ENCODE measurements at regions not wholly inside any gene's neighbourhood (a gene's known extent, or its start where the extent isn't known, plus 50 kb on each side); places are given as distances from the start of the nearest gene placed in this dataset.

DNA sequence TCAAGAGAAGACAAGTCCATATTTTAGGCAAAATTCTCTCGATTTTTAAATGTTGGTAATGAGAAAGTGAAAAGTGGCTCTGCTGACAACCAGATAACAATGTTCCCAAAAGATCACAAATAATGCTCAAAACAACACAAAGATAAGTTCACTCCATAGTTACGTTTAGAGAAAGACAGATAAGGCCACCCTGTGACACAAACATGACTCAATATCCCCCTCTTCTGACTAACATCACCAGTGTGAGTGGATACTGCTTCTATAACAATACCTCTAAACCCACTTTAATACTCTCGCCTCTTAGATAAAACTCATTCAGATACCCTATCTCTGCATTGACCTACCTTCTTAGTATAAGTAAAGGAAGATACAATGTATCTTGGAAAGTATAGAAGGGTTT, 51.2 kb upstream of the RGS7 start:
- FAIRE-seq: no peak
- Histone ChIP-seq H3K27ac (ENCODE audit: extremely low read length, insufficient read depth, low read length) (no peak overlapping the region), H3K4me2 (ENCODE audit: low read depth, low read length) (no peak overlapping the region), H3K9ac (ENCODE audit: insufficient read depth, low read depth, low read length) (no peak overlapping the region), H3K36me3 (replicated peaks in 1 of 2; ENCODE audit: control insufficient read depth in 1 of 2, insufficient read depth in 2 of 2, low read length in 2 of 2) (no peaks in the 10 kb centered on the region), H3K4me1 (ENCODE audit: insufficient read depth, low read length) (no peaks in the 10 kb centered on the region), H3K9me3 (ENCODE audit: low read length) (no peaks in the 10 kb centered on the region), H3K4me3 (replicated peaks in 1 of 3; ENCODE audit: insufficient read depth in 1 of 3, low read depth in 2 of 3, low read length in 3 of 3) (no peak overlapping the region), H3K27me3 (ENCODE audit: control insufficient read depth in 1 of 2, insufficient read depth in 2 of 2, low read length in 2 of 2) (no peaks in the 10 kb centered on the region), H2AFZ (ENCODE audit: low read length) (no peak overlapping the region), H3K79me2 (ENCODE audit: insufficient read depth, low read length) (no peaks in the 10 kb centered on the region), H4K20me1 (ENCODE audit: insufficient read depth, low read length) (no peaks in the 10 kb centered on the region)
- in situ Hi-C loops (cut with HindIII; ENCODE audit: extremely low pct_ligation_motif_present, low pct_unique_long_range_greater_than_20kb): no loop called here
- no TSS peak for BruUV-seq (replicated peaks)
- DNase-seq (ENCODE audit: low spot score): no peak
- POLR2A ChIA-PET: no interaction called here
- CTCF ChIA-PET (ENCODE audit: low intra/inter-chr PET ratio, low total read pairs): no interaction called here
- 18% methylated on average over 3 of the region's 3 CpGs for WGBS (ENCODE audit: low lambda C conversion rate)
- ATAC-seq: no peak
- intact Hi-C loops (cut with micrococcal nuclease; ENCODE audit: unreplicated experiment): no loop called here
- no peak for TF ChIP-seq DPF2 (CRISPR knock-in tag; IDR thresholded peaks at IDR 0.05; ENCODE audit: borderline replicate concordance, low read depth)
- TF ChIP-seq, protein P1, sequence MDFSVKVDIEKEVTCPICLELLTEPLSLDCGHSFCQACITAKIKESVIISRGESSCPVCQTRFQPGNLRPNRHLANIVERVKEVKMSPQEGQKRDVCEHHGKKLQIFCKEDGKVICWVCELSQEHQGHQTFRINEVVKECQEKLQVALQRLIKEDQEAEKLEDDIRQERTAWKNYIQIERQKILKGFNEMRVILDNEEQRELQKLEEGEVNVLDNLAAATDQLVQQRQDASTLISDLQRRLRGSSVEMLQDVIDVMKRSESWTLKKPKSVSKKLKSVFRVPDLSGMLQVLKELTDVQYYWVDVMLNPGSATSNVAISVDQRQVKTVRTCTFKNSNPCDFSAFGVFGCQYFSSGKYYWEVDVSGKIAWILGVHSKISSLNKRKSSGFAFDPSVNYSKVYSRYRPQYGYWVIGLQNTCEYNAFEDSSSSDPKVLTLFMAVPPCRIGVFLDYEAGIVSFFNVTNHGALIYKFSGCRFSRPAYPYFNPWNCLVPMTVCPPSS (IDR thresholded peaks at IDR 0.05): no peak
- no peak for TF ChIP-seq AHR (CRISPR knock-in tag; IDR thresholded peaks at IDR 0.05)
- TF ChIP-seq ZBTB3 (CRISPR knock-in tag; IDR thresholded peaks at IDR 0.05; ENCODE audit: borderline replicate concordance, low read depth): no peak
- TF ChIP-seq NONO (IDR thresholded peaks at IDR 0.05): no peak
- no peak for TF ChIP-seq NONO (CRISPR knock-in tag; conservative IDR thresholded peaks at IDR 0.05)
- TF ChIP-seq TEAD2 (CRISPR knock-in tag; IDR thresholded peaks at IDR 0.05): no peak
- TF ChIP-seq CBX5 (CRISPR knock-in tag; IDR thresholded peaks at IDR 0.05; ENCODE audit: borderline replicate concordance): no peak
- 0 out of 2 replicates have a peak, but pooled peaks have one; percentile 8 for TF ChIP-seq CTCF (CRISPR knock-in tag; IDR thresholded peaks at IDR 0.05)
- TF ChIP-seq, protein P2, sequence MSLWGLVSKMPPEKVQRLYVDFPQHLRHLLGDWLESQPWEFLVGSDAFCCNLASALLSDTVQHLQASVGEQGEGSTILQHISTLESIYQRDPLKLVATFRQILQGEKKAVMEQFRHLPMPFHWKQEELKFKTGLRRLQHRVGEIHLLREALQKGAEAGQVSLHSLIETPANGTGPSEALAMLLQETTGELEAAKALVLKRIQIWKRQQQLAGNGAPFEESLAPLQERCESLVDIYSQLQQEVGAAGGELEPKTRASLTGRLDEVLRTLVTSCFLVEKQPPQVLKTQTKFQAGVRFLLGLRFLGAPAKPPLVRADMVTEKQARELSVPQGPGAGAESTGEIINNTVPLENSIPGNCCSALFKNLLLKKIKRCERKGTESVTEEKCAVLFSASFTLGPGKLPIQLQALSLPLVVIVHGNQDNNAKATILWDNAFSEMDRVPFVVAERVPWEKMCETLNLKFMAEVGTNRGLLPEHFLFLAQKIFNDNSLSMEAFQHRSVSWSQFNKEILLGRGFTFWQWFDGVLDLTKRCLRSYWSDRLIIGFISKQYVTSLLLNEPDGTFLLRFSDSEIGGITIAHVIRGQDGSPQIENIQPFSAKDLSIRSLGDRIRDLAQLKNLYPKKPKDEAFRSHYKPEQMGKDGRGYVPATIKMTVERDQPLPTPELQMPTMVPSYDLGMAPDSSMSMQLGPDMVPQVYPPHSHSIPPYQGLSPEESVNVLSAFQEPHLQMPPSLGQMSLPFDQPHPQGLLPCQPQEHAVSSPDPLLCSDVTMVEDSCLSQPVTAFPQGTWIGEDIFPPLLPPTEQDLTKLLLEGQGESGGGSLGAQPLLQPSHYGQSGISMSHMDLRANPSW (CRISPR knock-in tag; IDR thresholded peaks at IDR 0.05; ENCODE audit: borderline replicate concordance): no peak
- TF ChIP-seq, protein P3, sequence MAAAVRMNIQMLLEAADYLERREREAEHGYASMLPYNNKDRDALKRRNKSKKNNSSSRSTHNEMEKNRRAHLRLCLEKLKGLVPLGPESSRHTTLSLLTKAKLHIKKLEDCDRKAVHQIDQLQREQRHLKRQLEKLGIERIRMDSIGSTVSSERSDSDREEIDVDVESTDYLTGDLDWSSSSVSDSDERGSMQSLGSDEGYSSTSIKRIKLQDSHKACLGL (CRISPR knock-in tag; IDR thresholded peaks at IDR 0.05): no peak
- TF ChIP-seq ZNF737 (CRISPR knock-in tag; IDR thresholded peaks at IDR 0.05; ENCODE audit: borderline replicate concordance): no peak
- TF ChIP-seq, protein P4, sequence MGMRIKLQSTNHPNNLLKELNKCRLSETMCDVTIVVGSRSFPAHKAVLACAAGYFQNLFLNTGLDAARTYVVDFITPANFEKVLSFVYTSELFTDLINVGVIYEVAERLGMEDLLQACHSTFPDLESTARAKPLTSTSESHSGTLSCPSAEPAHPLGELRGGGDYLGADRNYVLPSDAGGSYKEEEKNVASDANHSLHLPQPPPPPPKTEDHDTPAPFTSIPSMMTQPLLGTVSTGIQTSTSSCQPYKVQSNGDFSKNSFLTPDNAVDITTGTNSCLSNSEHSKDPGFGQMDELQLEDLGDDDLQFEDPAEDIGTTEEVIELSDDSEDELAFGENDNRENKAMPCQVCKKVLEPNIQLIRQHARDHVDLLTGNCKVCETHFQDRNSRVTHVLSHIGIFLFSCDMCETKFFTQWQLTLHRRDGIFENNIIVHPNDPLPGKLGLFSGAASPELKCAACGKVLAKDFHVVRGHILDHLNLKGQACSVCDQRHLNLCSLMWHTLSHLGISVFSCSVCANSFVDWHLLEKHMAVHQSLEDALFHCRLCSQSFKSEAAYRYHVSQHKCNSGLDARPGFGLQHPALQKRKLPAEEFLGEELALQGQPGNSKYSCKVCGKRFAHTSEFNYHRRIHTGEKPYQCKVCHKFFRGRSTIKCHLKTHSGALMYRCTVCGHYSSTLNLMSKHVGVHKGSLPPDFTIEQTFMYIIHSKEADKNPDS (CRISPR knock-in tag; IDR thresholded peaks at IDR 0.05): no peak
- TF ChIP-seq, protein P5, sequence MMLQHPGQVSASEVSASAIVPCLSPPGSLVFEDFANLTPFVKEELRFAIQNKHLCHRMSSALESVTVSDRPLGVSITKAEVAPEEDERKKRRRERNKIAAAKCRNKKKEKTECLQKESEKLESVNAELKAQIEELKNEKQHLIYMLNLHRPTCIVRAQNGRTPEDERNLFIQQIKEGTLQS (CRISPR knock-in tag; IDR thresholded peaks at IDR 0.05): no peak
- TF ChIP-seq MBNL3 (CRISPR knock-in tag; conservative IDR thresholded peaks at IDR 0.05): no peak
- peak; percentile 29; the same call in 1 of the 2 replicates for TF ChIP-seq STAG1 (CRISPR knock-in tag; IDR thresholded peaks at IDR 0.05)
- TF ChIP-seq ZNF20 (CRISPR knock-in tag; IDR thresholded peaks at IDR 0.05): no peak
- TF ChIP-seq ZSCAN29 (CRISPR knock-in tag; conservative IDR thresholded peaks at IDR 0.05): no peak
